Body of pancreas (tissue), 4 donors: ENCODE measurements at regions not wholly inside any gene's neighbourhood (a gene's known extent, or its start where the extent isn't known, plus 50 kb on each side); places are given as distances from the start of the nearest gene placed in this dataset.

Experiments
- POLR2A ChIP-seq, 3 donors: fragments of 450-650 bp; IDR thresholded peaks; one replicate each; pipeline ENCODE4 v1.6.1; 2016; ENCODE audit warnings: antibody characterized with exemption in 3 of 3, mild to moderate bottlenecking in 2 of 3
- TF ChIP-seq, protein P1 (sequence below), 7 experiments: fragments of 450-650 bp in 4 of 7; fragments of 200-600 bp in 3 of 7; sonication (generic) in 3 of 7; IDR thresholded peaks; one replicate each; pipeline ENCODE4 v1.5.1; 2016 to 2019; ENCODE audit warnings: antibody characterized with exemption in 7 of 7

DNA sequence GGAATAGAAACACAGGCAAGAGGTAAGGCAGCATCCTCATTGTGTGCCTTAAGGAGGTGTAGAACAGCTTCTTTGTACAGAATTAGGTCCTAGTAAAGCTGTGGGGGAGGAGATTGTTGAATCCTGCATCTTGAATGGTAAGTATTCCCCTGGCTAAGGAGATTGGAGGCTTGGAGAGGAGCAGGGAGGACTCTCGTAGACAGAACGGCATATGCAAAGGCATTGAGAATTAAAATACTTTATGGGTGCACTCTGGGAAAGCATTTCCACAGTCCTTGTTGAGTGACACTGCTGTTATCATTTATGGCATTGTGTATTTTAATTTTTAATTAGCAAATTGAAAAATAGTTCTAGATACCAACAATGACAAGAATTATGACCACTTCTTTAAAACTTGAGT is 66.5 kb upstream of the GPR149 start:
- TF ChIP-seq, protein P1, sequence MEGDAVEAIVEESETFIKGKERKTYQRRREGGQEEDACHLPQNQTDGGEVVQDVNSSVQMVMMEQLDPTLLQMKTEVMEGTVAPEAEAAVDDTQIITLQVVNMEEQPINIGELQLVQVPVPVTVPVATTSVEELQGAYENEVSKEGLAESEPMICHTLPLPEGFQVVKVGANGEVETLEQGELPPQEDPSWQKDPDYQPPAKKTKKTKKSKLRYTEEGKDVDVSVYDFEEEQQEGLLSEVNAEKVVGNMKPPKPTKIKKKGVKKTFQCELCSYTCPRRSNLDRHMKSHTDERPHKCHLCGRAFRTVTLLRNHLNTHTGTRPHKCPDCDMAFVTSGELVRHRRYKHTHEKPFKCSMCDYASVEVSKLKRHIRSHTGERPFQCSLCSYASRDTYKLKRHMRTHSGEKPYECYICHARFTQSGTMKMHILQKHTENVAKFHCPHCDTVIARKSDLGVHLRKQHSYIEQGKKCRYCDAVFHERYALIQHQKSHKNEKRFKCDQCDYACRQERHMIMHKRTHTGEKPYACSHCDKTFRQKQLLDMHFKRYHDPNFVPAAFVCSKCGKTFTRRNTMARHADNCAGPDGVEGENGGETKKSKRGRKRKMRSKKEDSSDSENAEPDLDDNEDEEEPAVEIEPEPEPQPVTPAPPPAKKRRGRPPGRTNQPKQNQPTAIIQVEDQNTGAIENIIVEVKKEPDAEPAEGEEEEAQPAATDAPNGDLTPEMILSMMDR (IDR thresholded peaks at IDR 0.05) = no peak
- no peak for TF ChIP-seq POLR2A (IDR thresholded peaks at IDR 0.05)
